ENCODE measurements at regions not wholly inside any gene's neighbourhood (a gene's known extent, or its start where the extent isn't known, plus 50 kb on each side); places are given as distances from the start of the nearest gene placed in this dataset.

- no peak for DNase-seq
- Histone ChIP-seq H3K4me1 (ENCODE audit: insufficient read depth) (no peaks in the 10 kb centered on the region), H3K27ac (no peak overlapping the region), H3K9me3 (no peaks in the 10 kb centered on the region), H3K27me3 (no peaks in the 10 kb centered on the region), H3K4me3 (no peak overlapping the region), H3K36me3 (no peaks in the 10 kb centered on the region)
- WGBS, 3 donors, result 79 to 86% (median 82%) methylated on average over 3 of the region's 3 CpGs
- intact Hi-C loops (cut with DNase I), result no loop called here
- TF ChIP-seq EP300 (IDR thresholded peaks at IDR 0.05) (no peak), POLR2A (IDR thresholded peaks at IDR 0.05) (no peak), CTCF (IDR thresholded peaks at IDR 0.05) (no peak)
These were observed 115.8 kb downstream of the INHBA start for GRCh38 chr7:41586931-41587640.

- TF ChIP-seq CTCF (IDR thresholded peaks at IDR 0.05) (no peak), POLR2A (IDR thresholded peaks at IDR 0.05) (no peak), EP300 (IDR thresholded peaks at IDR 0.05) (no peak)
- Histone ChIP-seq H3K27ac (no peak overlapping the region), H3K27me3 (no peaks in the 10 kb centered on the region), H3K9me3 (no peaks in the 10 kb centered on the region), H3K4me3 (no peak overlapping the region), H3K4me1 (ENCODE audit: insufficient read depth) (no peaks in the 10 kb centered on the region), H3K36me3 (no peaks in the 10 kb centered on the region)
- intact Hi-C loops (cut with DNase I), result no loop called here
- WGBS, 3 donors, result 84 to 88% (median 87%) methylated on average over 5 of the region's 5 CpGs
- DNase-seq, result no peak
These were observed 118.1 kb downstream of the INHBA start for GRCh38 chr7:41584746-41585145.

- TF ChIP-seq CTCF (IDR thresholded peaks at IDR 0.05), result no peak
- no peak for TF ChIP-seq EP300 (IDR thresholded peaks at IDR 0.05)
- no peak for TF ChIP-seq POLR2A (IDR thresholded peaks at IDR 0.05)
- 81 to 92% (median 85%) methylated on average over 1 of the region's 1 CpG for WGBS, 3 donors
- Histone ChIP-seq H3K4me3 (no peak overlapping the region), H3K9me3 (no peaks in the 10 kb centered on the region), H3K27me3 (no peaks in the 10 kb centered on the region), H3K36me3 (no peaks in the 10 kb centered on the region), H3K4me1 (ENCODE audit: insufficient read depth) (no peaks in the 10 kb centered on the region), H3K27ac (no peak overlapping the region)
- intact Hi-C loops (cut with DNase I), result no loop called here
- DNase-seq, result no peak
These were observed 120.8 kb downstream of the INHBA start for GRCh38 chr7:41582116-41582515.

- Histone ChIP-seq H3K36me3 (no peaks in the 10 kb centered on the region), H3K27me3 (no peaks in the 10 kb centered on the region), H3K4me3 (no peak overlapping the region), H3K9me3 (no peaks in the 10 kb centered on the region), H3K27ac (no peak overlapping the region), H3K4me1 (ENCODE audit: insufficient read depth) (no peaks in the 10 kb centered on the region)
- TF ChIP-seq CTCF (IDR thresholded peaks at IDR 0.05), result no peak
- no peak for TF ChIP-seq POLR2A (IDR thresholded peaks at IDR 0.05)
- no peak for TF ChIP-seq EP300 (IDR thresholded peaks at IDR 0.05)
- WGBS, 3 donors, result 30 to 42% (median 31%) methylated on average over 1 of the region's 1 CpG
- DNase-seq, result no peak
- intact Hi-C loops (cut with DNase I), result no loop called here
These were observed 121.8 kb downstream of the INHBA start for GRCh38 chr7:41581041-41581440.
